IMR-90 (cell line): ENCODE measurements at regions not wholly inside any gene's neighbourhood (a gene's known extent, or its start where the extent isn't known, plus 50 kb on each side); places are given as distances from the start of the nearest gene placed in this dataset.

ENCODE experiments used
- ATAC-seq: fragments of 200-7000 bp; cut with Tn5 transposase; 2 replicates; pipeline ENCODE4 v1.9.1; 2020; ENCODE audit warnings: low read depth, mild to moderate bottlenecking, moderate library complexity
- BruUV-seq: library from RNA; stranded (reverse); fragments of 400-500 nt; replicated peaks from 2 replicates; lab custom pipeline; 2021; lab: Mats Ljungman, UMichigan
- CTCF ChIA-PET: fragments of 300-600 bp; formaldehyde crosslinking; extraction: SDS; loops from one replicate; lab custom pipeline; 2021; ENCODE audit warnings: antibody characterized with exemption; lab: Yijun Ruan, JAX
- POLR2A ChIA-PET: fragments of 300-600 bp; sonication (Branson Sonifier 250); formaldehyde crosslinking; loops from one replicate; lab custom pipeline; 2022; ENCODE audit warnings: antibody characterized with exemption; ENCODE audit not compliant: unreplicated experiment; lab: Charles Lee
- DNase-seq: peaks from one replicate; pipeline ENCODE4 v3.0.0; 2013
- H2AFZ ChIP-seq: replicated peaks from 2 replicates; pipeline ENCODE3; 2013; ENCODE audit warnings: low read length, mild to moderate bottlenecking; ENCODE audit not compliant: poor library complexity
- H2AK5ac ChIP-seq: 2 replicates; pipeline ENCODE4 v1.6.1; 2013; ENCODE audit warnings: low read depth, low read length, inconsistent platforms
- H2AK9ac ChIP-seq: replicated peaks from 2 replicates; pipeline ENCODE3; 2013; ENCODE audit warnings: mild to moderate bottlenecking, low read depth, low read length, moderate library complexity; ENCODE audit not compliant: poor library complexity
- H2BK120ac ChIP-seq: 2 replicates; pipeline ENCODE4 v1.6.1; 2013; ENCODE audit warnings: low read depth, low read length, inconsistent platforms
- H2BK15ac ChIP-seq: 3 replicates; pipeline ENCODE4 v1.6.1; 2013; ENCODE audit warnings: low read depth, low read length, inconsistent platforms
- H2BK20ac ChIP-seq: 2 replicates; pipeline ENCODE4 v1.6.1; 2013; ENCODE audit warnings: low read depth, mild to moderate bottlenecking, inconsistent platforms, low read length, moderate library complexity
- H2BK5ac ChIP-seq: 2 replicates; pipeline ENCODE4 v1.6.1; 2013; ENCODE audit warnings: mild to moderate bottlenecking, low read depth, low read length, inconsistent platforms; ENCODE audit not compliant: poor library complexity, severe bottlenecking
- H3K14ac ChIP-seq: replicated peaks from 2 replicates; pipeline ENCODE4 v1.6.1; 2013; ENCODE audit warnings: low read depth, low read length, inconsistent platforms
- H3K18ac ChIP-seq: 2 replicates; pipeline ENCODE4 v1.6.1; 2013; ENCODE audit warnings: low read depth, low read length, control low read depth
- H3K23ac ChIP-seq: 2 replicates; pipeline ENCODE4 v1.6.1; 2013; ENCODE audit warnings: low read depth, low read length, inconsistent platforms
- H3K27ac ChIP-seq: 2 replicates; pipeline ENCODE4 v1.5.1; 2013; ENCODE audit warnings: mild to moderate bottlenecking, control low read depth, low read length; ENCODE audit not compliant: insufficient read depth
- H3K27me3 ChIP-seq: 2 replicates; pipeline ENCODE4 v1.6.1; 2013; ENCODE audit warnings: low read length; ENCODE audit not compliant: control insufficient read depth, insufficient read depth
- H3K36me3 ChIP-seq: 2 replicates; pipeline ENCODE4 v1.6.1; 2013; ENCODE audit warnings: low read length, mixed read lengths; ENCODE audit not compliant: control insufficient read depth, insufficient read depth
- H3K4ac ChIP-seq: 2 replicates; pipeline ENCODE4 v1.6.1; 2013; ENCODE audit warnings: low read depth, low read length, inconsistent platforms
- H3K4me1 ChIP-seq: 2 replicates; pipeline ENCODE4 v1.6.1; 2013; ENCODE audit warnings: low read length, mixed read lengths; ENCODE audit not compliant: control insufficient read depth, insufficient read depth
- H3K4me2 ChIP-seq: 2 replicates; pipeline ENCODE4 v1.6.1; 2013; ENCODE audit warnings: low read depth, mild to moderate bottlenecking, control low read depth, low read length, moderate library complexity
- H3K4me3 ChIP-seq: 2 replicates; pipeline ENCODE4 v1.5.1; 2013; ENCODE audit warnings: low read depth, mild to moderate bottlenecking, control low read depth, low read length, moderate library complexity; ENCODE audit not compliant: insufficient read depth
- H3K56ac ChIP-seq: 2 replicates; pipeline ENCODE4 v1.6.1; 2013; ENCODE audit warnings: low read length, inconsistent platforms; ENCODE audit not compliant: insufficient read depth; ENCODE audit errors: extremely low read depth
- H3K79me1 ChIP-seq, 2 experiments: 2 replicates each; pipeline ENCODE4 v1.6.1; 2013; ENCODE audit warnings: low read length in 2 of 2, inconsistent platforms in 1 of 2, low read depth in 1 of 2
- H3K9ac ChIP-seq: 2 replicates; pipeline ENCODE4 v1.6.1; 2013; ENCODE audit warnings: low read depth, low read length, control low read depth
- H3K9me1 ChIP-seq: 2 replicates; pipeline ENCODE4 v1.6.1; 2013; ENCODE audit warnings: low read length, inconsistent platforms; ENCODE audit not compliant: insufficient read depth
- H3K9me3 ChIP-seq: 2 replicates; pipeline ENCODE4 v1.6.1; 2013; ENCODE audit warnings: low read length; ENCODE audit not compliant: control insufficient read depth, insufficient read depth
- H4K20me1 ChIP-seq: 2 replicates; pipeline ENCODE4 v1.6.1; 2013; ENCODE audit warnings: low read length, inconsistent platforms; ENCODE audit not compliant: insufficient read depth
- H4K5ac ChIP-seq: 2 replicates; pipeline ENCODE4 v1.6.1; 2013; ENCODE audit warnings: mild to moderate bottlenecking, low read depth, low read length, control low read depth
- H4K8ac ChIP-seq, 2 experiments: 2 replicates each; pipeline ENCODE4 v1.6.1; 2013; ENCODE audit warnings: low read depth in 2 of 2, low read length in 2 of 2, control low read depth in 1 of 2, inconsistent platforms in 1 of 2
- H4K91ac ChIP-seq: 2 replicates; pipeline ENCODE4 v1.6.1; 2013; ENCODE audit warnings: low read depth, low read length, inconsistent platforms; ENCODE audit not compliant: insufficient read depth
- POLR2A ChIP-seq: IDR thresholded peaks from 2 replicates; pipeline ENCODE4 v1.6.1; 2012; ENCODE audit warnings: mild to moderate bottlenecking, low read depth, low read length
- WGBS, 2 experiments: methylation state at CpG; one replicate each; pipeline versions ENCODE4 v1.1.5 to v1.1.7; 2013; ENCODE audit warnings: missing lambda C conversion rate in 2 of 2; ENCODE audit not compliant: insufficient read length in 1 of 2; ENCODE audit errors: extremely low coverage in 2 of 2; 5-methylcytosine and 5-hydroxymethylcytosine counted together
- dilution Hi-C: fragments of 300-500 bp; cut with HindIII; formaldehyde crosslinking; loops from one replicate; pipeline ENCODE4 v1.14.3; 2018; ENCODE audit warnings: low sequenced_read_pairs; ENCODE audit not compliant: unreplicated experiment
- in situ Hi-C: fragments of 300-500 bp; cut with MboI; formaldehyde crosslinking; loops from 3 replicates; pipeline ENCODE4 v1.14.3; 2019; ENCODE audit warnings: low sequenced_read_pairs, inconsistent platforms, mixed read lengths
- intact Hi-C: fragments of 100-400 bp; cut with micrococcal nuclease; formaldehyde crosslinking; loops from 2 replicates; pipeline ENCODE4 v1.10.0; 2022

- Histone ChIP-seq H4K20me1 (no peaks in the 10 kb centered on the region), H3K36me3 (no peaks in the 10 kb centered on the region), H2BK120ac (no peak overlapping the region), H4K91ac (no peak overlapping the region), H3K56ac (no peak overlapping the region), H2AK5ac (no peak overlapping the region), H4K5ac (no peak overlapping the region), H4K8ac (no peak overlapping the region), H3K23ac (no peak overlapping the region), H3K4me2 (no peak overlapping the region), H3K79me1 (no peaks in the 10 kb centered on the region), H2AFZ (no peak overlapping the region), H3K4me3 (no peak overlapping the region), H3K4me1 (no peaks in the 10 kb centered on the region), H3K9ac (no peak overlapping the region), H3K9me1 (no peaks in the 10 kb centered on the region), H3K27me3 (no peaks in the 10 kb centered on the region), H3K4ac (no peak overlapping the region), H2BK15ac (no peak overlapping the region), H2AK9ac (no peak overlapping the region), H3K14ac (no peak overlapping the region), H2BK20ac (no peak overlapping the region), H3K18ac (no peak overlapping the region), H3K9me3 (no peaks in the 10 kb centered on the region), H2BK5ac (no peak overlapping the region), H3K27ac (no peak overlapping the region)
- TF ChIP-seq POLR2A = no peak
- WGBS, 2 experiments = no CpG with 5 or more reads among the region's 4 CpGs
- POLR2A ChIA-PET = no interaction called here
- DNase-seq = no peak
- no peak for ATAC-seq
- dilution Hi-C loops = no loop called here
- no TSS peak for BruUV-seq
- CTCF ChIA-PET = no interaction called here
- in situ Hi-C loops = no loop called here
- intact Hi-C loops = no loop called here
Observed at GRCh38 chr4:14744346-14744745, 257.9 kb upstream of the CPEB2 start.
